ENCODE measurements at regions not wholly inside any gene's neighbourhood (a gene's known extent, or its start where the extent isn't known, plus 50 kb on each side); places are given as distances from the start of the nearest gene placed in this dataset.

DNA sequence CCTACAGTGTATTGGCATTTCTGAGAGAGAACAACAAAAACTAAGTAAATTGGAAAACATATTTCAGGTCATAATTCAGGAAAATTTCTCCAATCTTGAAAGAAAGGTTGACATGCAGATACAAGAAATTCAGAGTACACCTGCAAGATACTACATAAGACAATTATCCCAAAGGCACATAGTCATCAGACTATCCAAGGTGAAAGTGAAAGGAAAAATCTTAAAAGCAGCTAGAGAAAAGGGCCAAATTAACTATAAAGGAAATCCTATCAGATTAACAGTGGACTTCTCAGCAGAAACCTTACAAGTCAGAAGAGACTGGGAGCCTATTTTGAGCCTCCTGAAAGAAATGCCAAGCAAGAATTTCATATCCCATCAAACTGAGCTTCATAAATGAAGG lies 449.0 kb upstream of the MMADHC start:
- H3K4me1 ChIP-seq (ENCODE audit: control insufficient read depth, insufficient read depth, low read length, poor library complexity, severe bottlenecking), result no peaks in the 10 kb centered on the region
- no peak overlapping the region for H3K27ac ChIP-seq (ENCODE audit: insufficient read depth, low read length, poor library complexity, severe bottlenecking)
- no peak overlapping the region for H3K27ac Mint-ChIP-seq
- no peaks in the 10 kb centered on the region for H3K36me3 Mint-ChIP-seq
- DNase-seq (no peak), ATAC-seq (ENCODE audit: low read depth in 2 of 2) (no peak)
- no peak overlapping the region for H3K4me3 ChIP-seq (ENCODE audit: low read depth, low read length)
- no peaks in the 10 kb centered on the region for H3K9me3 ChIP-seq (ENCODE audit: control insufficient read depth in 2 of 2, low read length in 2 of 2)
- no peaks in the 10 kb centered on the region for H3K27me3 ChIP-seq (ENCODE audit: control insufficient read depth, insufficient read depth, low read length)
- H3K9me3 Mint-ChIP-seq, result peaks cover 0 to 10% (median 0%) of the 10 kb centered on the region in 7 donors
- no peak overlapping the region for H3K4me3 Mint-ChIP-seq
- H3K27me3 Mint-ChIP-seq, result no peaks in the 10 kb centered on the region
- H3K4me1 Mint-ChIP-seq, result no peaks in the 10 kb centered on the region
- no peaks in the 10 kb centered on the region for H3K36me3 ChIP-seq (ENCODE audit: control insufficient read depth, insufficient read depth, low read length)

DNA sequence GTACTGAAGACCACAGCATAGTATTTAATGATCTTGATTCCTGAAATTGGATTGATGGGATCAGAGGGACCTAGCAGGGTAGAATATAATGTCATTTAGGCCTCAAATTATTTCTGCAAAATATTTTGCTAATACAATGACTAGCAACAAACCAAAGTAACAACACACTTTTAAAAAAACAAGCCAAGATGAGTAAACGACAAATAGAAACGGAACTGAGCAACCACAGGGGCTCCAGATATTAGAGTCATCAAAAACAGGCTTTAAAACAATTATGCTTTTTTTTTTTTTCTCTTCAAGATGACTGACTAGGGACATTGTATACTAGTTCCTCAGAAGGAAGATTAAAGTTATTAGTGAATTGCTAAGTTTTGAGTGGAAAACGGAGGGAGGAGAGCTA lies 447.1 kb upstream of the MMADHC start:
- Histone ChIP-seq H3K27ac (ENCODE audit: insufficient read depth, low read length, poor library complexity, severe bottlenecking) (no peak overlapping the region), H3K27me3 (ENCODE audit: control insufficient read depth, insufficient read depth, low read length) (no peaks in the 10 kb centered on the region), H3K4me3 (ENCODE audit: low read depth, low read length) (no peak overlapping the region), H3K4me1 (ENCODE audit: control insufficient read depth, insufficient read depth, low read length, poor library complexity, severe bottlenecking) (no peaks in the 10 kb centered on the region), H3K9me3 (ENCODE audit: control insufficient read depth in 2 of 2, low read length in 2 of 2) (no peaks in the 10 kb centered on the region), H3K36me3 (ENCODE audit: control insufficient read depth, insufficient read depth, low read length) (no peaks in the 10 kb centered on the region)
- Mint-ChIP-seq H3K27ac (no peak overlapping the region), H3K4me1 (no peaks in the 10 kb centered on the region), H3K36me3 (no peaks in the 10 kb centered on the region), H3K9me3 (peaks cover 0 to 7% (median 0%) of the 10 kb centered on the region in 7 donors), H3K27me3 (no peaks in the 10 kb centered on the region), H3K4me3 (no peak overlapping the region)
- ATAC-seq (ENCODE audit: low read depth in 2 of 2) (no peak), DNase-seq (no peak)

DNA sequence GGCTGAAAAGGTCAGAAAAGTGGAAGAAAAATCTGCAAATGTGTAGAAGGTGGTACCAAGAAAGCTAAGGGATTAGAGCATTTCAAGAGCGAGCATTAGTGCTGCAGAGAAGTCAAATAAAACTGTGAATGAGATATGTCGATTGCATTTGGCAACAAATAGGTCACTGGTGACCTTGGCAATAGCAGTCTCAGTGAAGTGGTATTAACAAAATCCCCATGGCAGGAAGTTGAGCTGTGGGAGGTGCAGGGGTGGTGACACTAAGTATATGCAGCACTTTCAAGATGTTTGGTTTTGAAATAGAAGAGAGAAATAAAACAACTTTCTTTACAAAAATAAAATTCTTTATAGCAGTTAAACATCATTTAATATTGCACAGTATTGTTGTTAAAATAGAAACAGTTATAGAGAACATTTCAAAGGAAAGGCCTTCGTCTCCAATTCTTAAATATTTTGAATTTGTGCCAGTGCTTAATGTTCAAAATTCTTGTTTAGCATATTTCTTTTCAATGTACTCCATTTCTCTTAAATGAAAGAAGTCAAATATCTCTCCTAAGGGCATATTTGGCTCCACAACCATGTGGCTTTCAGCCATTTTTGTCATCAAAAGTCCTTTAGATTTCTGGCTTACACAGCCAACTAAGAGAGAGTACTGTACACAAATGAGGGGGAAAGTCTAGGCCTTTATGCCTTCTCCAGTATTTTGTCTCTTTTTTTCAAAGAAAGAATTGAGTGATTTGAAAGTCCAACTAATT lies 443.0 kb upstream of the MMADHC start:
- Histone ChIP-seq H3K27ac (ENCODE audit: insufficient read depth, low read length, poor library complexity, severe bottlenecking) (no peak overlapping the region), H3K36me3 (ENCODE audit: control insufficient read depth, insufficient read depth, low read length) (no peaks in the 10 kb centered on the region), H3K4me1 (ENCODE audit: control insufficient read depth, insufficient read depth, low read length, poor library complexity, severe bottlenecking) (no peaks in the 10 kb centered on the region), H3K27me3 (ENCODE audit: control insufficient read depth, insufficient read depth, low read length) (no peaks in the 10 kb centered on the region), H3K9me3 (ENCODE audit: control insufficient read depth in 2 of 2, low read length in 2 of 2) (no peaks in the 10 kb centered on the region), H3K4me3 (ENCODE audit: low read depth, low read length) (no peak overlapping the region)
- DNase-seq (no peak), ATAC-seq (ENCODE audit: low read depth in 2 of 2) (no peak)
- H3K9me3 Mint-ChIP-seq, result peaks cover 0 to 9% (median 0%) of the 10 kb centered on the region in 7 donors
- no peaks in the 10 kb centered on the region for H3K27me3 Mint-ChIP-seq
- H3K4me1 Mint-ChIP-seq, result no peaks in the 10 kb centered on the region
- H3K4me3 Mint-ChIP-seq, result no peak overlapping the region
- no peaks in the 10 kb centered on the region for H3K36me3 Mint-ChIP-seq
- no peak overlapping the region for H3K27ac Mint-ChIP-seq

DNA sequence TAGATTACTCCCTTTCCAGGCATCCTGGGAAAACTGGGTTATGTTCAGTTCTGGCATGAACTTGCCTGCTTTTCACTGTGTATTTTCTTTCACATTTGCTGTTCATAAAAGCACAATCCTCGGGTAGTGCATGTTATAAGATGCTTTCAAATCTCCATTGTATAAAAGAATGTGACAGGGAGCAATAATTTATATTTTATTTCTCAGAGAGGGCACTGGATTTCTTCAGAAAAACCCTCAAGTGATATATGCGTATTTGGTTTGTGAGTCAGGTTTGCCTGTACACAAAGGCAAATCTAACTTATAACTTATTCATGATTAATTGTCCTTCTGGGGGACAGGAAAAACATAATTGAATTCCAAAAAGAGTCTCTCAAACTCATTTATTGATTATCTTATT lies 440.7 kb upstream of the MMADHC start:
- no peaks in the 10 kb centered on the region for H3K36me3 ChIP-seq (ENCODE audit: control insufficient read depth, insufficient read depth, low read length)
- no peaks in the 10 kb centered on the region for H3K9me3 ChIP-seq (ENCODE audit: control insufficient read depth in 2 of 2, low read length in 2 of 2)
- no peak for DNase-seq
- Mint-ChIP-seq H3K9me3 (peaks cover 0 to 7% (median 0%) of the 10 kb centered on the region in 7 donors), H3K27ac (no peak overlapping the region), H3K27me3 (no peaks in the 10 kb centered on the region), H3K36me3 (no peaks in the 10 kb centered on the region), H3K4me1 (no peaks in the 10 kb centered on the region), H3K4me3 (no peak overlapping the region)
- H3K4me3 ChIP-seq (ENCODE audit: low read depth, low read length), result no peak overlapping the region
- no peak overlapping the region for H3K27ac ChIP-seq (ENCODE audit: insufficient read depth, low read length, poor library complexity, severe bottlenecking)
- no peaks in the 10 kb centered on the region for H3K4me1 ChIP-seq (ENCODE audit: control insufficient read depth, insufficient read depth, low read length, poor library complexity, severe bottlenecking)
- no peaks in the 10 kb centered on the region for H3K27me3 ChIP-seq (ENCODE audit: control insufficient read depth, insufficient read depth, low read length)
- no peak for ATAC-seq (ENCODE audit: low read depth in 2 of 2)

DNA sequence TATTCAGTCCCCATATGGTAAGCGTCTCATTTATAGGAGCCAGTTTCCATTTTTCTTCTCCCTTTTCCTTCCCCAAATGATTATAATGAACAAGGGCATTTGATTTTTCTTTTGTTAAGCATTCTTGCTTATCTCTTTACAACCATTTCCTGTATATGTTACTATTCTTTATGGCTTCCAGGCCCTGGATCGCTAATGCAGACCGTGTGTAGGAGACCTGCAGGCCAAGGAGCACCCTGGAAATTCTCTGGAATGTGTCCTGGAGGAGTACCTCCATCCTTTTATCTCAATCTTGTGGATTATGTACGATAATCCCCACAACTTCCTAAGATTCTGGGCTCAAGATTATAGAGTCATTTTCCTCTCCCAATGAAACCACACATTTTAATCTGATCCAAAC lies 439.6 kb upstream of the MMADHC start:
- H3K4me3 Mint-ChIP-seq, result no peak overlapping the region

DNA sequence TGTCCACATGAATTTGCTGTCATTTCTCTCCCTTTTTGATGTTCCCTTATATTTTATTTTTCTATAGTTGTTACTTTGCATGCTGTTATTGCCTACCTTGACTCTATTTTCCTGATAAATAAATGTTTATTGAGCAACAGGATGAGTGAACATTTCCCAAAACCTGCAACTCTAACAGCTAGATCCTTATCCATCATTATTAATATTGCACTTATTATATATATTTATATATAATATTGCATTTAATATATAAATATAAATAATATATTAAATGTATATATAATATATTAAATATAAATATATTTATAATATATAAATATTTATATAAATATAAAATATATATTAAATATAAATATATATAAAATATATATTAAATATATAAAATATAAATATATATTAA lies 436.1 kb upstream of the MMADHC start:
- Mint-ChIP-seq H3K27ac (no peak overlapping the region), H3K4me3 (no peak overlapping the region), H3K27me3 (peaks cover 4% of the 10 kb centered on the region), H3K4me1 (no peaks in the 10 kb centered on the region), H3K36me3 (no peaks in the 10 kb centered on the region), H3K9me3 (peaks cover 0 to 1% (median 0%) of the 10 kb centered on the region in 7 donors)
- no peak overlapping the region for H3K4me3 ChIP-seq (ENCODE audit: low read depth, low read length)
- no peaks in the 10 kb centered on the region for H3K27me3 ChIP-seq (ENCODE audit: control insufficient read depth, insufficient read depth, low read length)
- H3K4me1 ChIP-seq (ENCODE audit: control insufficient read depth, insufficient read depth, low read length, poor library complexity, severe bottlenecking), result no peaks in the 10 kb centered on the region
- ATAC-seq (ENCODE audit: low read depth in 2 of 2), result no peak
- no peak overlapping the region for H3K27ac ChIP-seq (ENCODE audit: insufficient read depth, low read length, poor library complexity, severe bottlenecking)
- no peaks in the 10 kb centered on the region for H3K9me3 ChIP-seq (ENCODE audit: control insufficient read depth in 2 of 2, low read length in 2 of 2)
- no peak for DNase-seq
- no peaks in the 10 kb centered on the region for H3K36me3 ChIP-seq (ENCODE audit: control insufficient read depth, insufficient read depth, low read length)

More for the DNA sequence above, 439.6 kb upstream of the MMADHC start:
- Mint-ChIP-seq H3K9me3 (peaks cover 0 to 7% (median 0%) of the 10 kb centered on the region in 7 donors), H3K27ac (no peak overlapping the region), H3K36me3 (no peaks in the 10 kb centered on the region), H3K4me1 (no peaks in the 10 kb centered on the region), H3K27me3 (peaks cover 4% of the 10 kb centered on the region)
- Histone ChIP-seq H3K36me3 (ENCODE audit: control insufficient read depth, insufficient read depth, low read length) (no peaks in the 10 kb centered on the region), H3K9me3 (ENCODE audit: control insufficient read depth in 2 of 2, low read length in 2 of 2) (no peaks in the 10 kb centered on the region), H3K27ac (ENCODE audit: insufficient read depth, low read length, poor library complexity, severe bottlenecking) (no peak overlapping the region), H3K27me3 (ENCODE audit: control insufficient read depth, insufficient read depth, low read length) (no peaks in the 10 kb centered on the region), H3K4me1 (ENCODE audit: control insufficient read depth, insufficient read depth, low read length, poor library complexity, severe bottlenecking) (no peaks in the 10 kb centered on the region), H3K4me3 (ENCODE audit: low read depth, low read length) (no peak overlapping the region)
- DNase-seq (no peak), ATAC-seq (ENCODE audit: low read depth in 2 of 2) (no peak)

DNA sequence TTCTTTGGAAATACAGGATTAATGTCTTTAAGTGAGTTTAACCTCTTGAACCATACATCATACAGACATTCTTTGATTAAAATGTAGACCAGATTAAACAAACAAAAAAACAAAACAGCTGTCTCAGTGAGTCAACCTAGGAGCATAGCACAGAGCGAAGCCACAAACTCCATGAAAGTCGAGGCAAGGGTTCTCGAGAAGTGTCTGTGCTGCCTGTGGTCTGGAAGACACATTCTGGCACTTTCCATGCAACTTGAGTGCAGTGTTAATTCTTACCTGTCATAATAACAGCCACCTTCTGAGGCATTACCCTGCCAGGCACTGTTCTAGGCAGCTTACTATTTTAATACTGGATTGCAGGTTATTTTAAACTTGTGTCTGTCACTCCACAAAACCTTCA lies 435.5 kb upstream of the MMADHC start:
- no peaks in the 10 kb centered on the region for H3K4me1 ChIP-seq (ENCODE audit: control insufficient read depth, insufficient read depth, low read length, poor library complexity, severe bottlenecking)
- H3K9me3 Mint-ChIP-seq, result peaks cover 0 to 1% (median 0%) of the 10 kb centered on the region in 7 donors
- H3K9me3 ChIP-seq (ENCODE audit: control insufficient read depth in 2 of 2, low read length in 2 of 2), result no peaks in the 10 kb centered on the region
- DNase-seq (peak in 2 of 3 donors; percentile 8 to 20), ATAC-seq (ENCODE audit: low read depth in 2 of 2) (no peak)
- peaks cover 4% of the 10 kb centered on the region for H3K27me3 Mint-ChIP-seq
- H3K27ac ChIP-seq (ENCODE audit: insufficient read depth, low read length, poor library complexity, severe bottlenecking), result no peak overlapping the region
- H3K36me3 Mint-ChIP-seq, result no peaks in the 10 kb centered on the region
- H3K4me3 ChIP-seq (ENCODE audit: low read depth, low read length), result no peak overlapping the region
- H3K27me3 ChIP-seq (ENCODE audit: control insufficient read depth, insufficient read depth, low read length), result no peaks in the 10 kb centered on the region
- H3K4me1 Mint-ChIP-seq, result no peaks in the 10 kb centered on the region
- no peak overlapping the region for H3K4me3 Mint-ChIP-seq
- no peak overlapping the region for H3K27ac Mint-ChIP-seq
- H3K36me3 ChIP-seq (ENCODE audit: control insufficient read depth, insufficient read depth, low read length), result no peaks in the 10 kb centered on the region

DNA sequence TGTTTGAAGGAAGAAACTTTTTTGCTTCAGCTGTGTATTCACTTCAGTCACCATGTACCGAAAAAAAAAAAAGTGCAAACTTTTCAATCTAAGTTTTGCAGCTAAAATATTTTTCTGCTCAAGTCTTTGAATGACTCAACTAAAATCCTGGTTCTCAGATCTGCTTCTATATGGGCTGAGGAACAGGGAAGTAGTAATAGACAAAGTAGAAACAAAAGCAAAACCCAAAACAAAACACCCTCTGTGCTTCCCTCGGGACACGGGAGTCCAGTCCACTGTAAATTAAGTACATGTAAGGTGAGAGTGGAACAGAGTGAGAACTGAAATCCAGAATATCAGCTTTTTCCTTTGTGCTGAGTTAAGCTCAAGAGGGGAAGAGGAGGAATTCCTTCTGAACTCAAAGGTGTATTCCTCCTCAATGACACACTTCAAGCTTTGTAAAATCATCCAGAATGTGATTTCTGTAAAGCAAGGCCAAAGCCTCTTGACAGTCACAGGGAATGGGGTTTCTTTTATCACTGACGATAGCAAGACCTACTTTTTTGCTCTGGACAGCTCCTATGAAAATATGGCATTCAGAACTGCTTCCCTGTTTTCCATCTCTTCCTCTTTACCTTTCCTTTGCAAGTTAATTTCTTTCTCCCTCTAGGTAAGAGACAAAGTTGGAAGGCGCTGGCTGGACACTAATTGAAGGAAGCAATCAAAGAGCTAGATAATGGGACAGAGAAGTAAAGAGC lies 433.5 kb upstream of the MMADHC start:
- Mint-ChIP-seq H3K27me3 (peaks cover 4% of the 10 kb centered on the region), H3K36me3 (no peaks in the 10 kb centered on the region), H3K27ac (no peak overlapping the region), H3K4me3 (no peak overlapping the region), H3K4me1 (no peaks in the 10 kb centered on the region), H3K9me3 (peaks cover 0 to 1% (median 0%) of the 10 kb centered on the region in 7 donors)
- H3K36me3 ChIP-seq (ENCODE audit: control insufficient read depth, insufficient read depth, low read length), result no peaks in the 10 kb centered on the region
- no peak overlapping the region for H3K27ac ChIP-seq (ENCODE audit: insufficient read depth, low read length, poor library complexity, severe bottlenecking)
- H3K9me3 ChIP-seq (ENCODE audit: control insufficient read depth in 2 of 2, low read length in 2 of 2), result no peaks in the 10 kb centered on the region
- ATAC-seq (ENCODE audit: low read depth in 2 of 2) (no peak), DNase-seq (no peak)
- H3K4me3 ChIP-seq (ENCODE audit: low read depth, low read length), result no peak overlapping the region
- no peaks in the 10 kb centered on the region for H3K27me3 ChIP-seq (ENCODE audit: control insufficient read depth, insufficient read depth, low read length)
- no peaks in the 10 kb centered on the region for H3K4me1 ChIP-seq (ENCODE audit: control insufficient read depth, insufficient read depth, low read length, poor library complexity, severe bottlenecking)
